SHP77 treated with DMSO at 0.1 percent for 48 hours (cell line): ENCODE measurements at regions not wholly inside any gene's neighbourhood (a gene's known extent, or its start where the extent isn't known, plus 50 kb on each side); places are given as distances from the start of the nearest gene placed in this dataset.
"Not testable (repeated sequence)": the region's sequence is repeated elsewhere in the genome, so short reads cannot be mapped to it uniquely, and the experiment has no call there.

Experiments
- DNase-seq: peaks from one replicate; lab custom pipeline; 2025; lab: John Stamatoyannopoulos, UW

DNA sequence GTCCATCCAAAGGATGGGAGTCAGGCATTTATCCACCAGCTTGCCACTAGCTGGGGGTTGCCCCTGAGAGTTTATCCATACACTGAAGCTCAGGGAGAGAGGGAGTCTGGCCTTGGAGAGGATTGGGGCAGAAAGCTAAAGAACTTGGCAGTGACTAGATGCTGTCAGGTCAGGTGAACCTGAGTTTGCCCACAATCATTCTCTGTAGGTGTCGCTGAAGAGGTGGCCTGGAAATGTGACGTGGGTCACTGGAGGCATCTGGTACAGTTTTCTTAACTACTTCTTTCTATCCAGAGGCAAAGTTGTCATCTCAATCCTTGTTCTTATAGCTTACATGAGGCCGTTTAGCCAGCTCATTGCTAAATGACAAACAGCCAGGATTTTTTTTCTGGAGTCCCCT lies 298.0 kb upstream of the CTNNB1 start:
- DNase-seq, result no peak

GRCh38 chr3:40901796-40902195 lies 297.5 kb upstream of the CTNNB1 start:
- DNase-seq, result no peak

- DNase-seq, result not testable (repeated sequence)
These were observed 291.3 kb upstream of the CTNNB1 start for GRCh38 chr3:40907907-40908465.

GRCh38 chr3:40908612-40909011 lies 290.7 kb upstream of the CTNNB1 start:
- DNase-seq, result no peak

- DNase-seq, result no peak
These were observed 288.0 kb upstream of the CTNNB1 start for GRCh38 chr3:40911264-40911663.

- no peak for DNase-seq
These were observed 287.4 kb upstream of the CTNNB1 start for GRCh38 chr3:40911928-40912327.

DNA sequence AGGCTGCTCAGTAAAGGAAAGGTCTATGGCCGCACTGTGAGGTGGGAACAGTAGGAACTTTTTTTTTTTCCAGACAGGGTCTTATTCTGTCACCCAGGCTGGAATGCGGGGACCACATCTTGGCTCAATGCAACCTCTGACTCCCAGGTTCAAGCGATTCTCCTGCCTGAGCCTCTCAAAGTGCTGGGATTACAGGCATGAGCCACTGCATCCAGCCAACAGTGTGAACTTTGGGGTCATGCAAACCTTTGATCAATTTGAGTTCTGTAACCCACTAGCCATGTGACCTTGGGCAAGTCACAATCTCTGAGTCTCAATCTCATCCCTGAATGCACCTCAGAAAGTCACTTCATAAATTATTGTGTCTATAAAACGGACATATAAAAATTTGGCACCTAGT lies 286.8 kb upstream of the CTNNB1 start:
- no peak for DNase-seq

DNA sequence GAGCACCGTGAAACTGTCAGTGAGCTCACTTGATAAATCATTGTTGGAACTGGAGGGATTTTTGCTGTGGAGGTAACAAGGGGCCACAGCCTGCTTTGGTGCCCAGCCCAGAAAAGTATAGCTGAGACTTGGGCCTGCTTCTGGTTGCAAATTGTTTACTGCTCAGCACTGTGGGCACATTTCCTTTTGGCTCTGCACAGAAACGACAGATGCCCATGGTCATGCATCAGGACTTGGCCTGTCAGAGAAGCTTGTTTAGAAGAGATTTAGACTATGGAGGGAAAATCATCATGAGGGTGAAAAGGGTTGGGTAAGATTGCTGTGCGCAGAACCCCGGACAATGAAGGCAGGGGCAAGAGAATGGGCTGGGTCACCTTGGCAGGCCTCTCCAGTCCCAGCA lies 286.1 kb upstream of the CTNNB1 start:
- no peak for DNase-seq

DNA sequence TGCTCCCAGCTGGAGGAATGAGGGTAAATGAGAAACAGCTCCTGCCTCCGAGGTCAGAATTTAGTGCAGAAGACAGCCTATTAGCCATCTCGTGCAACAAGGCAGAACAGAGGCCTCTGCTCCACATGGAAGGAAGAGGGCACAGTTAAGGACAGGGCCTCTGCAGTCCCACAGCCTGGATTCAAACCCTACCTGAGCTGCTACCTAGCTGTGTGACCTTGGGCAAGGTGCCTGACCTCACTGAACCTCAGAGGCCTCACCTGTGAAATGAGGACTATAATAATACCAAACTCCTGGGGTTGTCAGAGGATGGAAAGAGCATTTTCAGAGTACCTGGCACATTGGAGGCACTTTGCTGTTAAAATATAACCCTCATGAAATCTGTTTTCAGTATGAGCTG lies 285.7 kb upstream of the CTNNB1 start:
- DNase-seq, result no peak

DNA sequence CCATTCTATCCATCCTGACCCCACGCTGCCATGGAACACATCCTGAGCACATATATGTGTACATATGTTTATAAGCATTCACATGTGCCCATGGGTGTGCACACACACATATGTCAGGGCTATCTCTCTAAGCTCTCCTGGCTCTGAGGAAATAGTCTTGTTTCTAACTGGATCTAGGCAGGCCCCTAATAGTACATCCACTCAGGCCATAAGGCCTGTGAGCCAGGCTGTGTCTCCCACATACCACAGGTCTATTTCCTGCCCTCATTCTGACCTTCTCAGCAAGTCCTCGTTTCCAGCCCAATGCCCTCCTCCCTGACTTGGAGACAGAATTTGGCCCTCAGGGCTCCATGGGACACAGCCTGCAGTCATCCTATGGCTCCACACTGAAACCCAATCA lies 284.8 kb upstream of the CTNNB1 start:
- no peak for DNase-seq

- DNase-seq, result no peak
These were observed 283.9 kb upstream of the CTNNB1 start for GRCh38 chr3:40915346-40915865.

GRCh38 chr3:40920041-40920440 lies 279.3 kb upstream of the CTNNB1 start:
- DNase-seq, result no peak

DNA sequence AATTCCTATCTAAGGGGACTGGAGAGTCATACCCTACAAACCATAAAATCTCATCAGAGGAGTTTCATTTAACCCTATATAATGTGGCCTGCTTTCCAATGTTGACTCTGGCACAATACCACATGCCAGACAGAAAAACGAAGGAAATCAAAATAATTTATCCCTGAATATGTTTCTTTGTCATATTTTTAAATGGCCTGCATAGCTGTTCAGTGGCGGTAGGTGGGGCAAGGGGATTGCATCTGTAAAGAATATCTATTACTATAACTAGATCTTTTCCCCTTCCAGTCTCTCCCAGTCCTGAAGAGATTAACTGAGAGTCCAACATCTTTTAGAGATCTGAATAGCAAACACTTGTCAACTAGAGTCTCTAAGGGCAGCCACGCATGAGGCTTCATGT lies 278.1 kb upstream of the CTNNB1 start:
- no peak for DNase-seq

DNA sequence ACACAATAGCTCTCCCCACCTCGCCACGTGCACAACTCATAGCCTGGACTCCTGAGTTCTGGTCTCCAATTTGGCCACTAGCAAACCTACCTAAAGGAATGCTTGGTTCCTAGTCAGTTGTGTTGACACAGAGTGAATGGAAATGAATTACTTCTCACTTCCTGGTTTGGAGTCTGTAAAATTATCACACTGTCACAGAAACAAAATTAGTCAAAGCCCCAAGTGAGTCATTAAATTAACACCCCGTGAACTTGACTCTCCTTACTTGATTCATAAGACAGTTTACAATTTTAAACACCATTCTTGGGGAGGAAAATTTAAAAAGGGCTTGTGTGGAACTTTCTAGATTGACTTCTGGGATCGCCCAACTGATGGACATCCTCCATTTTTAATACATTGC lies 276.2 kb upstream of the CTNNB1 start:
- no peak for DNase-seq

DNA sequence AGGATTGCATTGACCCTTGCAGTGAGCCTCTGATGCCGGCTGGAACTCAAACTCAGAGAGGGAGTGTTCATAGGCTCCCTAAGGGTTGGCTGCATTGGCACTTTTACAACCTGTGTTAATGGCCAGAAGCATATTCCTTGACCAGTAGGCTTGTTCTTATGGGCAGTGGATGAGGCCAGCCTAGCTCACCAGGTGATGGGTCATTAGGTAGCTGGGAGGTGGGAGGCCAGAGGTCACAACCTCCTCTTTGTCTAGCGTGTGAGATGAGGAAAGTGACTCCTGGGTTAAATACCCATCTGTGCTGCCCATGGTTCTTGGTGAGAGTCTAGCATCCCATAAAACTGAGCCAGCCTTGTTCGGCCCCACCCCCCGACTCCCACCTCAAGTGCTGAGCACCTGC lies 275.7 kb upstream of the CTNNB1 start:
- DNase-seq, result no peak

DNA sequence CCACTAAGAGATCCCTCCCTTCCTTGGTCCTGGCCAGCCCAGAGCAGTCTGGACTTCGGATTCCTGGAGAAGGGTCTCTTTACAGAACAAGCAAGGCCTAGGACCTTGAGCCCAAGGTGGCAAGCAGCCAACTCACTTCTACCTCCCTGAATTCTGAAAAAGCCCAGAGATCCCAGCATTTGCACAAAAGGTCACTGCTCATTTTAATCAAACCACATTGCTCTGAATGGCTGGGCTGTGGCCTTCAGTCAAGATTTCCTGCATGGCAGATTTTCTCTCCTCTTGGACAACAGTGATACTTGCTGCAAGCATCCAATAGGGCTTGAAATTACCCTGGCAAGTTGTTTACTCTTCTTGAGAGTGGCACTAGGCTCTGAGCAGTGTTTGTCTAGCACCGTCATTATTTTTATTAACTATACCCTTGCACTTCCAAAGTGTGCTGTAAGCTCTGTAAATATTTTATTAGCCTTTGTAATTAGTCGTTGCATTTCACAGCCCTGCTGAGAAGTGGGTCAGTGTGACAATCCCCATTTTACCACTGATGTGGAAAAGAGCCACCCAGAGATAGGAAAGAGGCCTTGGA lies 274.7 kb upstream of the CTNNB1 start:
- peak; percentile 1 for DNase-seq

DNA sequence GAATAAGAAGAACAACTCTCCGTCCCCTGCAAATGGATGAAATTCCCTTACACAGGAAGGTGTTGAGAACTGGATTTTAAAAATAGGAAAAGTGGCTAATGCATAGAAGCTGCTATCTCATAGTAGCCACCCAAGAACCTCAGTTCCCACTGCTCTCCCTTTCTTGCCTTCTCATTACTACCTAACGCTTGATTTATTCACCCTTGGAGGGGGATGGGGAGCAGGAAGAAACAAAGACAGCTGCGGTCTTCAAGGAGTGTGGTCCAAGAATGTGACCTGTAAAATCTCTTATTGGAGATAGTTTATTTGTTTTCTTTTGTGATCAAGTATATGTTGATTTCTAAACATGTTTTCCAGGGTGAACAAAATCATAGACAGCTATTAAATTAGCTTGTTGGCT lies 274.1 kb upstream of the CTNNB1 start:
- no peak for DNase-seq

- DNase-seq, result no peak
These were observed 269.2 kb upstream of the CTNNB1 start for GRCh38 chr3:40930131-40930538.

DNA sequence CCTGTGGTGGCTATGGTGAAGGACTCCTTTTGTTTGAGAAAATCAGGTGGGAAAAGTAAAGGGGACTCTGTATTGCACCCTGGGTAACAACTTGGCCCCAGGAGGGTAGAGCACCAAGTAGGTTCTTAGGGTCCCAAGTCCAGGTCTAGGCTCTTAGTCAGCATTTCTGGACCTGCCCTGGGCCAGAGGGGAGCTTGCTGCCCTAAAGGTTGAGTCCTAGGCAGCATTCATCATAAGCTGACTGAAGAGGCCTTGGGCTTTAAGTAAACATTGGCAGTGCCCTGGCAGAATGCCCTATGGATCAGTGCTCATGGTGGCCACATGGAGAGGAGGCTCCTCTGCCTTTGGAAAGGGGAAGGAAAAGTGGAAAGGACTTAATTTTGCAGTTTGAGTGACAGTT lies 268.5 kb upstream of the CTNNB1 start:
- no peak for DNase-seq

GRCh38 chr3:40938591-40938990 lies 260.7 kb upstream of the CTNNB1 start:
- DNase-seq, result no peak

DNA sequence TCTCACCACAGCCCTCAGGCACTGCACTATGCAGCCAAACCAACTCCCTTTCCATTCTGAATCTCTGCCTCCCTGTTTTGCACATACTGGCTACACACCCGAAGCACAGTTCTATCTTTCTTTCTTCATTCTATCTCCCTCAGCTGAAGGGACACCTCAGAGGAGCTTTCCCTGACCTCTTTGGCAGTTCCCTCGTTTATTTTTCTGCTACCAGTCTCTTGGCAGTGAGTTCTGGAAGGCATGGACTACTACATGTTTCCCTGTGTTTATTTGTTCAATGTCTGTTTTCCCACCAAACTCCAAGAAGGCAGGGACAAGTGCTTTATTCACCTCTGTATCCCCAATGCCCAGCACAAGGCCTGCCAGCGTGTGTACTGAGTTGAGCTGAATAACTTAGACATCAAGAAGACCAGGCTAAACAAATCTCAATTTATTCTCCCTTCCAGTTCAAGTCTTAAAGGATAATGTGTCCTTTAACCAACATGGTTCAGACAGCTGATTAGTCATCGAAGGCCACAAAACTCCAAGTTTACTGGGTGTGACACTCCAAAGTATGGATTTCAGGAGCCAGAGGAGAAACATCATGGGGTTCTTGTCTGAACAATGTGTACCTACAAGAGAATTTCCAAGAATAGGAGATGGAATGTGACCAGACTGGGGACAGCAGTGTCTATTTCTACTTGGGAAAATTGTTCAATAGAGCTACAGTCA lies 260.1 kb upstream of the CTNNB1 start:
- DNase-seq, result no peak

DNA sequence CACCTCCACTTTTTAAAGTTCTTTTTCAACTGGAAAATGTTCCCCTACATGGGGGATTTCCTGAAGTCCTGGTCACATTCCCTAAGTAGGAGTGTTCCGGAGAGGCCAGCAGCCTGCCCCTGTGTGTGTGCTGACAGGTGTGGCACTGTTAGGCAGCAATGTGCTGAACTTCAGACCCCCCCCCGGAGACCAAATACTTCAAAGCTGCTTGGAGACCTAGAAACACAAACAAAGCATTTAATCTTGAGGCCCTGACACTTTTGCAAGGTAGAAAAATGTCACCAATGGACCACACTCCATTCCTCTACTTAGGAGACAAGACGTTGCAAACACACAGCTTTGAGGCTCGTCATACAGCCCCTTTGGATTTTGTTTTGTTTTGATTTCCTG lies 259.6 kb upstream of the CTNNB1 start:
- no peak for DNase-seq

DNA sequence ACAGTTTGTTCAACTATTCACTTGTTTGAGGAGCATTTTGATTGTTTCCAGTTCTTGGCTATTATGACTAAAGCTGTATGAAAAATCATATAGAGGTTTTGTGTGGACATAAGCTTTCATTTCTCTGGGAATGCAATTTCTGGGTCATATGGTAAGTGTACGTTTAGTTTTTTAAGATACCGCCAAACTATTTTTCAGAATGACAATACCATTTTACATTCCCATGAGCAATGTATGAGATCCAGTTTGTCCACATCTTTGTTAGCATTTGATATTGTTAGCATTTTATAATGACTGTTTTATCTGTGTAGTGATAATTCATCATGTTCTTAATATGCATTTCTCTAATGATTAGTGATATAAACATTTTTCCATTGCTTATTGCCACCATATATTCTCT lies 258.7 kb upstream of the CTNNB1 start:
- DNase-seq, result no peak

DNA sequence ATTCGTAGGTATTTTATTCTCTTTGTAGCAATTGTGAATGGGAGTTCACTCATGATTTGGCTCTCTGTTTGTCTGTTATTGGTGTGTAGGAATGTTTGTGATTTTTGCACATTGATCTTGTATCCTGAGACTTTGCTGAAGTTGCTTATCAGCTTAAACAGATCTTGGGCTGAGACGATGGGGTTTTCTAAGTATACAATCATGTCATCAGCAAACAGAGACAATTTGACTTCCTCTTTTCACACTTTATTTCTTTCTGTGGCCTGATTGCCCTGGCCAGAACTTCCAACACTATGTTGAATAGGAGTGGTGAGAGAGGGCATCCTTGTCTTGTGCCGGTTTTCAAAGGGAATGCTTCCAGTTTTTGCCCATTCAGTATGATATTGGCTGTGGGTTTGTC lies 252.3 kb upstream of the CTNNB1 start:
- not testable (repeated sequence) for DNase-seq
